ENCODE measurements at regions not wholly inside any gene's neighbourhood (a gene's known extent, or its start where the extent isn't known, plus 50 kb on each side); places are given as distances from the start of the nearest gene placed in this dataset.

GRCh38 chr5:163826201-163826600 is 320.8 kb downstream of the MAT2B start:
- Histone ChIP-seq H3K4me3 (no peak overlapping the region), H3K27ac (no peak overlapping the region)
- DNase-seq (ENCODE audit: low spot score) = no peak
- TF ChIP-seq CTCF (IDR thresholded peaks at IDR 0.05) = no peak

- DNase-seq (ENCODE audit: low spot score) = no peak
- TF ChIP-seq CTCF (IDR thresholded peaks at IDR 0.05) = no peak
- Histone ChIP-seq H3K27ac (no peak overlapping the region), H3K4me3 (no peak overlapping the region)
These were observed 326.7 kb downstream of the MAT2B start for GRCh38 chr5:163832155-163832554.

GRCh38 chr5:163838738-163839137 is 333.3 kb downstream of the MAT2B start:
- H3K4me3 ChIP-seq = no peak overlapping the region
- no peak for DNase-seq (ENCODE audit: low spot score)
- no peak overlapping the region for H3K27ac ChIP-seq
- no peak for TF ChIP-seq CTCF (IDR thresholded peaks at IDR 0.05)

GRCh38 chr5:163846512-163846911 is 341.1 kb downstream of the MAT2B start:
- DNase-seq (ENCODE audit: low spot score) = no peak
- no peak for TF ChIP-seq CTCF (IDR thresholded peaks at IDR 0.05)
- Histone ChIP-seq H3K27ac (no peak overlapping the region), H3K4me3 (no peak overlapping the region)

DNA sequence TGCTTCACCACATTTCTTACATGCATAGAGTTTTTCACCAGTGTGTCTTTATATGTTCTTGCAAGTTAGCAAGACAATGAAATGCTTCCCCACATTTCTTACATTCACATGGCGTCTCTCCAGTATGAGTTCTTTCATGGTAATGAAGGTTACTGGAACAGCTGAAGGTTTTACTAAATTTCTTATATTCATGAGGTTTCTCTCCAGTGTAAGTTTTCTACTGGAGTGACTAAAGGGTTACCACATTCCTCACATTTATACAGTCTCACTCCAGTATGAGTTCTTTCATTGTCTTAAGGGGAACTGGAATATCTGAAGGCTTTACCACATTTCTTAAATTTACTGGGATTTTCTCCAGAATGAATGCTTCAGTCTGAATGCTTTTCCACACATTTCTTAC is 350.3 kb downstream of the MAT2B start:
- no peak for DNase-seq (ENCODE audit: low spot score)
- H3K27ac ChIP-seq = no peak overlapping the region
- no peak overlapping the region for H3K4me3 ChIP-seq
- no peak for TF ChIP-seq CTCF (IDR thresholded peaks at IDR 0.05)

- no peak overlapping the region for H3K4me3 ChIP-seq
- DNase-seq (ENCODE audit: low spot score) = no peak
- no peak for TF ChIP-seq CTCF (IDR thresholded peaks at IDR 0.05)
- H3K27ac ChIP-seq = no peak overlapping the region
These were observed 356.3 kb downstream of the MAT2B start for GRCh38 chr5:163861670-163862069.

DNA sequence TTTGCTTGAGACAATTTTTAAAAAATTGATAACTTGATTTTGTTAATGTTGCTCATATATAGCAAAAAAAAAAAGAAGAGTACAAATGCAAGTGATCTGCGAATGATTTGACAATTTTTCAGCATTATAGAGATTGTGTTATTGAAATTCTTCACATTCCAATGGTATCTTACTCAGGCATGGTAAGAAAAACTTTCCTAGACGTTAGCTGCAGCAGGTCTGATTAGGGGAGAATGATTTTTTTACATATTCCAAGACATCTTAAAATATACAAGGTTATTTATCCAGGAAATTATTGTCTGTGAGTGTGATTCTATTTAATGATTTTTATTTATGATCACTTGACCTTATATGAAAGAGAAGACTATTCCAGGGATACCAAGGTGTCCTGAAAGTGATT is 361.9 kb downstream of the MAT2B start:
- Histone ChIP-seq H3K4me3 (no peak overlapping the region), H3K27ac (no peak overlapping the region)
- TF ChIP-seq CTCF (IDR thresholded peaks at IDR 0.05) = no peak
- no peak for DNase-seq (ENCODE audit: low spot score)
